Gastrocnemius medialis (tissue), 4 donors: ENCODE measurements at regions not wholly inside any gene's neighbourhood (a gene's known extent, or its start where the extent isn't known, plus 50 kb on each side); places are given as distances from the start of the nearest gene placed in this dataset.

ENCODE experiments used
- ATAC-seq, 2 donors: fragments of 150-250 bp; one replicate each; pipeline ENCODE4 v1.9.1; 2016
- DNase-seq, 2 donors: peaks; one replicate each; pipeline ENCODE4 v3.0.0-alpha.2; 2019
- H3K27ac ChIP-seq, 4 donors: fragments of 200-600 bp; sonication (generic); 1 replicate in 1 of 4; 2 replicates in 3 of 4; pipeline ENCODE4 v1.5.1; 2016 to 2018; ENCODE audit warnings: mild to moderate bottlenecking in 2 of 4, moderate library complexity in 1 of 4
- H3K27me3 ChIP-seq, 3 donors: fragments of 200-600 bp; sonication (generic) in 2 of 3; 1 replicate in 1 of 3; 2 replicates in 2 of 3; pipeline versions ENCODE4 v1.5.1 to v1.6.0; 2016 to 2019; ENCODE audit warnings: mild to moderate bottlenecking in 1 of 3, moderate library complexity in 1 of 3
- H3K36me3 ChIP-seq, 2 donors: fragments of 200-600 bp; sonication (generic) in 1 of 2; one replicate each; pipeline ENCODE4 v1.5.1; 2017 to 2018
- H3K4me1 ChIP-seq, 2 donors: fragments of 200-600 bp; sonication (generic) in 1 of 2; one replicate each; pipeline ENCODE4 v1.5.1; 2016 to 2017; ENCODE audit warnings: mild to moderate bottlenecking in 2 of 2
- H3K4me3 ChIP-seq, 4 donors: fragments of 200-600 bp; sonication (generic) in 3 of 4; 1 replicate in 1 of 4; 2 replicates in 3 of 4; pipeline ENCODE4 v1.5.1; 2016 to 2019; ENCODE audit warnings: mild to moderate bottlenecking in 2 of 4
- H3K9me3 ChIP-seq, 3 donors: fragments of 200-600 bp; sonication (generic) in 2 of 3; 1 replicate in 1 of 3; 2 replicates in 2 of 3; pipeline ENCODE4 v1.5.1; 2016 to 2019
- POLR2A ChIP-seq, 2 donors: fragments of 450-650 bp; IDR thresholded peaks; one replicate each; pipeline ENCODE4 v1.6.1; 2017; ENCODE audit warnings: antibody characterized with exemption in 2 of 2, mild to moderate bottlenecking in 2 of 2, moderate library complexity in 2 of 2
- in situ Hi-C, 4 donors: fragments of 200-750 bp; cut with MboI; loops; one replicate each; pipeline versions ENCODE4 v1.15.0 to v1.8.0; 2017; ENCODE audit warnings: low sequenced_read_pairs in 4 of 4
- intact Hi-C: fragments of 100-400 bp; cut with DNase I; formaldehyde crosslinking; loops from one replicate; pipeline ENCODE4 v1.15.1; 2023; ENCODE audit warnings: low total_unique reads
- TF ChIP-seq, protein P1 (sequence below), 5 experiments: fragments of 450-650 bp in 3 of 5; fragments of 200-600 bp in 2 of 5; sonication (generic) in 2 of 5; IDR thresholded peaks in 4 of 5; conservative IDR thresholded peaks in 1 of 5; 1 replicate in 4 of 5; 2 replicates in 1 of 5; pipeline ENCODE4 v1.5.1; 2016 to 2019; ENCODE audit warnings: antibody characterized with exemption in 5 of 5, mild to moderate bottlenecking in 3 of 5, moderate library complexity in 3 of 5

DNA sequence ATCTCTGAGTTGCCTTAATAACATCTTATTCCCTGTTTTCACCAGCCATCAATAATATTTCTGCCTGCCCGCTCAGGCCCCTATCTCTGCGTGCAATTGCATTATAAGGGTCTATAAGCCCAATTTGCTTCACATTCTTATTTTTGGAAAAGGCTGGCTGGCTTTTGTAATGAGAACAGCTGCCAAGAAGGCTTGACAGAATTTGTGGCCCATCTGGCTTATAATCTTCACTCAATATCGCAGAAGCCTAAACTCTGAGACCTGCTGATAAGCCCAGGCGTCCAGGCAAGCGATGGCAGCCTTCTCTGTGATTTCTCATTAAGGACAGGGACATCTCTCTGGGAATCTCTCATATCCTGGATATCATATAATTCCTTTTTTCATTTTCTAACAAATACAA is 1618.6 kb upstream of the CELF4 start:
- Histone ChIP-seq H3K27me3 (no peaks in the 10 kb centered on the region), H3K36me3 (no peaks in the 10 kb centered on the region), H3K9me3 (no peaks in the 10 kb centered on the region), H3K27ac (no peak overlapping the region), H3K4me3 (no peak overlapping the region), H3K4me1 (no peaks in the 10 kb centered on the region)
- DNase-seq (no peak), ATAC-seq (no peak)
- intact Hi-C loops (no loop called here), in situ Hi-C loops (no loop called here)
- TF ChIP-seq, protein P1, sequence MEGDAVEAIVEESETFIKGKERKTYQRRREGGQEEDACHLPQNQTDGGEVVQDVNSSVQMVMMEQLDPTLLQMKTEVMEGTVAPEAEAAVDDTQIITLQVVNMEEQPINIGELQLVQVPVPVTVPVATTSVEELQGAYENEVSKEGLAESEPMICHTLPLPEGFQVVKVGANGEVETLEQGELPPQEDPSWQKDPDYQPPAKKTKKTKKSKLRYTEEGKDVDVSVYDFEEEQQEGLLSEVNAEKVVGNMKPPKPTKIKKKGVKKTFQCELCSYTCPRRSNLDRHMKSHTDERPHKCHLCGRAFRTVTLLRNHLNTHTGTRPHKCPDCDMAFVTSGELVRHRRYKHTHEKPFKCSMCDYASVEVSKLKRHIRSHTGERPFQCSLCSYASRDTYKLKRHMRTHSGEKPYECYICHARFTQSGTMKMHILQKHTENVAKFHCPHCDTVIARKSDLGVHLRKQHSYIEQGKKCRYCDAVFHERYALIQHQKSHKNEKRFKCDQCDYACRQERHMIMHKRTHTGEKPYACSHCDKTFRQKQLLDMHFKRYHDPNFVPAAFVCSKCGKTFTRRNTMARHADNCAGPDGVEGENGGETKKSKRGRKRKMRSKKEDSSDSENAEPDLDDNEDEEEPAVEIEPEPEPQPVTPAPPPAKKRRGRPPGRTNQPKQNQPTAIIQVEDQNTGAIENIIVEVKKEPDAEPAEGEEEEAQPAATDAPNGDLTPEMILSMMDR (IDR thresholded peaks at IDR 0.05 in 4 of 5, conservative IDR thresholded peaks at IDR 0.05 in 1 of 5): no peak
- TF ChIP-seq POLR2A (IDR thresholded peaks at IDR 0.05): no peak

- in situ Hi-C loops: no loop called here
- no peaks in the 10 kb centered on the region for H3K36me3 ChIP-seq
- DNase-seq (no peak), ATAC-seq (no peak)
- no peak overlapping the region for H3K27ac ChIP-seq
- no peak for TF ChIP-seq POLR2A (IDR thresholded peaks at IDR 0.05)
- TF ChIP-seq, protein P1 (IDR thresholded peaks at IDR 0.05 in 4 of 5, conservative IDR thresholded peaks at IDR 0.05 in 1 of 5): no peak
- intact Hi-C loops: no loop called here
- H3K9me3 ChIP-seq: no peaks in the 10 kb centered on the region
- no peaks in the 10 kb centered on the region for H3K4me1 ChIP-seq
- no peak overlapping the region for H3K4me3 ChIP-seq
- H3K27me3 ChIP-seq: no peaks in the 10 kb centered on the region
Measured at GRCh38 chr18:39178166-39178565, 1612.6 kb upstream of the CELF4 start.

GRCh38 chr18:39172695-39173421 is 1607.3 kb upstream of the CELF4 start:
- H3K4me1 ChIP-seq: no peaks in the 10 kb centered on the region
- DNase-seq (no peak), ATAC-seq (no peak)
- no peaks in the 10 kb centered on the region for H3K9me3 ChIP-seq
- intact Hi-C loops: no loop called here
- H3K4me3 ChIP-seq: no peak overlapping the region
- H3K27ac ChIP-seq: no peak overlapping the region
- H3K36me3 ChIP-seq: no peaks in the 10 kb centered on the region
- H3K27me3 ChIP-seq: no peaks in the 10 kb centered on the region
- no peak for TF ChIP-seq POLR2A (IDR thresholded peaks at IDR 0.05)
- TF ChIP-seq, protein P1 (IDR thresholded peaks at IDR 0.05 in 4 of 5, conservative IDR thresholded peaks at IDR 0.05 in 1 of 5): no peak
- in situ Hi-C loops: no loop called here

GRCh38 chr18:39168723-39169122 is 1603.1 kb upstream of the CELF4 start:
- in situ Hi-C loops: no loop called here
- H3K27me3 ChIP-seq: no peaks in the 10 kb centered on the region
- ATAC-seq: no peak

More at GRCh38 chr18:39168723-39169122, 1603.1 kb upstream of the CELF4 start:
- no peak overlapping the region for H3K27ac ChIP-seq
- intact Hi-C loops: no loop called here
- DNase-seq: no peak
- H3K4me1 ChIP-seq: no peaks in the 10 kb centered on the region
- H3K9me3 ChIP-seq: no peaks in the 10 kb centered on the region
- no peaks in the 10 kb centered on the region for H3K36me3 ChIP-seq
- no peak overlapping the region for H3K4me3 ChIP-seq
- TF ChIP-seq, protein P1 (IDR thresholded peaks at IDR 0.05 in 4 of 5, conservative IDR thresholded peaks at IDR 0.05 in 1 of 5): no peak
- no peak for TF ChIP-seq POLR2A (IDR thresholded peaks at IDR 0.05)
